PFSK-1 (cell line): ENCODE measurements at regions not wholly inside any gene's neighbourhood (a gene's known extent, or its start where the extent isn't known, plus 50 kb on each side); places are given as distances from the start of the nearest gene placed in this dataset.

ENCODE experiments used
- SIN3A ChIP-seq: IDR thresholded peaks from 2 replicates; pipeline ENCODE4 v1.6.1; 2012; ENCODE audit warnings: mild to moderate bottlenecking, low read length, moderate library complexity, borderline replicate concordance; ENCODE audit not compliant: insufficient read depth
- TAF1 ChIP-seq: IDR thresholded peaks from 2 replicates; pipeline ENCODE4 v1.6.1; 2012; ENCODE audit warnings: low read length, control low read depth, borderline replicate concordance; ENCODE audit not compliant: insufficient read depth

DNA sequence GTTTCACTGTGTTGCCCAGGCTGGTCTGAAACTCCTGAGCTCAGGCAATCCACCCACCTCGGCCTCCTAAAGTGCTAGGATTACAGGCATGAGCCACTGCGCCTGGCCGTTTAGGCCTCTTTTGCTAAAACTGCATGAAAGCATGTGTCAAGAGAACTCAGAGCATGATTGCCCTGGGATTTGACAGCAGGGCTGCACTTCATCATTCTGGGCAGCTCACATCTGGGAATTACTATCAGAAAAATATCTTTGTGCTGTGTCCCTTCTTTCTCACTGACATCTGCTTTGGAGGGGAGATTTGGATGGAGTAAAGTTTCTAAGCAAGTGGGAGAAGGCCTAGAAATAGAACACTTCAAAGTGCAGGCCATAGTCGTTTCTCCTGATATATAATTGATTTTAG lies 59.6 kb upstream of the EIF2S2 start:
- TF ChIP-seq TAF1: no peak
- no peak for TF ChIP-seq SIN3A
